C4-2B (cell line): ENCODE measurements at regions not wholly inside any gene's neighbourhood (a gene's known extent, or its start where the extent isn't known, plus 50 kb on each side); places are given as distances from the start of the nearest gene placed in this dataset.

Experiments used
- H3K27ac ChIP-seq: fragments of 450-650 bp; 2 replicates; pipeline ENCODE4 v1.5.1; 2017
- CTCF ChIP-seq: fragments of 450-650 bp; conservative IDR thresholded peaks from 2 replicates; pipeline ENCODE4 v1.5.1; 2017; ENCODE audit warnings: mild to moderate bottlenecking
- ZFX ChIP-seq: fragments of 450-650 bp; IDR thresholded peaks from 2 replicates; pipeline ENCODE4 v1.6.1; 2017

- H3K27ac ChIP-seq, result no peak overlapping the region
- no peak for TF ChIP-seq ZFX
- no peak for TF ChIP-seq CTCF
These were observed 567.0 kb upstream of the ZEB2 start for GRCh38 chr2:145086910-145087309.

- no peak for TF ChIP-seq CTCF
- no peak for TF ChIP-seq ZFX
- H3K27ac ChIP-seq, result no peak overlapping the region
These were observed 565.7 kb upstream of the ZEB2 start for GRCh38 chr2:145085612-145086011.

GRCh38 chr2:145080426-145080825, 560.5 kb upstream of the ZEB2 start:
- no peak overlapping the region for H3K27ac ChIP-seq
- TF ChIP-seq ZFX, result no peak
- no peak for TF ChIP-seq CTCF

GRCh38 chr2:145079641-145080040, 559.7 kb upstream of the ZEB2 start:
- H3K27ac ChIP-seq, result no peak overlapping the region
- TF ChIP-seq ZFX, result no peak
- no peak for TF ChIP-seq CTCF

GRCh38 chr2:145078923-145079322, 559.0 kb upstream of the ZEB2 start:
- TF ChIP-seq ZFX (no peak), CTCF (no peak)
- H3K27ac ChIP-seq, result no peak overlapping the region

GRCh38 chr2:145076085-145076484, 556.2 kb upstream of the ZEB2 start:
- TF ChIP-seq ZFX (no peak), CTCF (no peak)
- H3K27ac ChIP-seq, result no peak overlapping the region

GRCh38 chr2:145075454-145076062, 555.6 kb upstream of the ZEB2 start:
- TF ChIP-seq ZFX (no peak), CTCF (no peak)
- H3K27ac ChIP-seq, result no peak overlapping the region
